ENCODE measurements at regions not wholly inside any gene's neighbourhood (a gene's known extent, or its start where the extent isn't known, plus 50 kb on each side); places are given as distances from the start of the nearest gene placed in this dataset.

- Mint-ChIP-seq H3K27me3 (ENCODE audit: insufficient read depth, low read depth, poor library complexity) (no peaks in the 10 kb centered on the region), H3K4me3 (no peak overlapping the region), H3K4me1 (peaks cover 30% of the 10 kb centered on the region), H3K27ac (no peak overlapping the region), H3K9me3 (peaks cover 8% of the 10 kb centered on the region; the same call in 2 of the 3 replicates), H3K36me3 (ENCODE audit: low read depth) (no peaks in the 10 kb centered on the region; the same call in 2 of the 3 replicates)
- Histone ChIP-seq H3K4me1 (ENCODE audit: insufficient read depth) (peaks cover 22% of the 10 kb centered on the region), H3K4me3 (no peak overlapping the region), H3K27me3 (ENCODE audit: insufficient read depth) (no peaks in the 10 kb centered on the region), H3K4me2 (no peak overlapping the region), H3K79me2 (replicated peaks; ENCODE audit: insufficient read depth) (no peaks in the 10 kb centered on the region), H3K9me2 (ENCODE audit: insufficient read depth) (peaks cover 26% of the 10 kb centered on the region), H3K36me3 (ENCODE audit: insufficient read depth) (no peaks in the 10 kb centered on the region), H2AFZ (no peak overlapping the region), H4K20me1 (replicated peaks; ENCODE audit: insufficient read depth) (no peaks in the 10 kb centered on the region), H3K27ac (ENCODE audit: low read depth) (no peak overlapping the region), H3F3A (replicated peaks; ENCODE audit: low read depth) (no peaks in the 10 kb centered on the region)
- ATAC-seq (no peak), DNase-seq (ENCODE audit: low spot score) (no peak)
- TF ChIP-seq ZNF331 (CRISPR knock-in tag; IDR thresholded peaks at IDR 0.05; ENCODE audit: low read depth) (no peak), ETS1 (IDR thresholded peaks at IDR 0.05) (no peak), EZH2 (IDR thresholded peaks at IDR 0.05; ENCODE audit: low read depth, unreplicated experiment) (no peak), JUNB (IDR thresholded peaks at IDR 0.05; ENCODE audit: unreplicated experiment) (no peak), ZNF114 (CRISPR knock-in tag; IDR thresholded peaks at IDR 0.05) (no peak), POLR2AphosphoS5 (IDR thresholded peaks at IDR 0.05; ENCODE audit: low read depth) (no peak), REST (IDR thresholded peaks at IDR 0.05; ENCODE audit: unreplicated experiment) (no peak), NANOG (IDR thresholded peaks at IDR 0.05; ENCODE audit: borderline replicate concordance) (no peak), CTCF (conservative IDR thresholded peaks at IDR 0.05; ENCODE audit: low read depth in 2 of 2) (no peak), STAT1 (IDR thresholded peaks at IDR 0.05; ENCODE audit: unreplicated experiment) (no peak), ZNF462 (CRISPR knock-in tag; IDR thresholded peaks at IDR 0.05) (no peak), EZH2phosphoT487 (IDR thresholded peaks at IDR 0.05; ENCODE audit: unreplicated experiment) (no peak), CREB1 (CRISPR knock-in tag; IDR thresholded peaks at IDR 0.05; ENCODE audit: low read depth) (no peak)
Measured at GRCh38 chr4:17029432-17029831, 131.0 kb upstream of the LDB2 start.

All from GM23338 (cell line).